HEK293 (cell line): ENCODE measurements at regions not wholly inside any gene's neighbourhood (a gene's known extent, or its start where the extent isn't known, plus 50 kb on each side); places are given as distances from the start of the nearest gene placed in this dataset.

ENCODE experiments used
- CTCF ChIP-seq: fragments of 450-650 bp; formaldehyde crosslinking; IDR thresholded peaks from 2 replicates; pipeline ENCODE4 v1.5.1; 2016; ENCODE audit warnings: missing biosample characterization, missing genetic modification characterization
- KLF10 ChIP-seq: fragments of 450-650 bp; IDR thresholded peaks from 2 replicates; pipeline ENCODE4 v1.5.1; 2018; ENCODE audit warnings: missing biosample characterization, mild to moderate bottlenecking, missing genetic modification characterization
- ZNF768 ChIP-seq: fragments of 450-650 bp; formaldehyde crosslinking; IDR thresholded peaks from 2 replicates; pipeline ENCODE4 v1.5.1; 2018; ENCODE audit warnings: missing biosample characterization, mild to moderate bottlenecking, missing genetic modification characterization
- ZSCAN5A ChIP-seq: fragments of 450-650 bp; formaldehyde crosslinking; IDR thresholded peaks from 2 replicates; pipeline ENCODE4 v1.5.1; 2016; ENCODE audit warnings: missing biosample characterization, missing genetic modification characterization

DNA sequence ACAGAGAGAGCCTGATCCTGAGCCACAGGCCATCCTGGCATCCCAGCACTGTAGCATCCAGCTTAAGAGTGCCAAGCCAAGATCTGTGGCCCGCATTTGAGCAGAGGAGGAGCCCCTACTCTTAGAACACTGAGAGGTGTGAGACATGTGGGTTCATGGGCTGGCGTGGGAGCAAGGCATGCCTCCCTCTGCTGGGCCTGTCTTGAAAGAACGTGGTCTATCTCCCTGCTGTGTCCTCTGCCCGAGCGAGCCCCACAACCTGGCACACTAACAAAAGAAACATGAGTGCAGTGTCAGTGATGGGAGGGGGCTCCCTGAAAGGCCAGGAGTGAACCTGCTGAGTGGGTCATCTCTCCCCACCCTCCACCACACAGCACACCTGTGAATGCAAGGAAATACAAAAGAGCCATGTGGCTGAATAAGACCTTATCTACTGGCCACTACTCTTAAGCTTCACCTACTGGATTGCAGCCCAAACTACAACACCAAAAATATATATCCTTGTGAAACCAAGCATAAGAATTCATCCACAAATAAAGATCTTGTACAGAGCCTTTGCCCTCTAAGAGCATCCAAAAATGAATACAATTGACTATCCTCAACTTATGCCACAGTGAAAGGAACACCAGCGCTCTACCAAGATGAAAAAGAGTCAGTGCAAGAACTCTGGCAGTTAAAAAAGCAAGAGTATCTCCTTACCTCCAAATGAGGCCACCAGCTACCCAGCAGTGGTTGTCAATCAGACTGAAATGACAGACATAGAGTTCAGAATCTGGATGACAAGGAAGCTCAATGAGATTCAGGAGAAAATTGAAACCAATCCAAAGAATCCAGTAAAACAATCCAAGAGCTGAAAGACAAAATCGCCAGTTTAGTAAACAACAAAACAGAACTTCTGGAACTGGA is 259.4 kb upstream of the DAB1 start:
- TF ChIP-seq ZSCAN5A (no peak), ZNF768 (tag by site-specific recombination) (no peak), KLF10 (tag by site-specific recombination) (no peak), CTCF (tag by site-specific recombination) (no peak)
